Karpas-422 (cell line): ENCODE measurements at regions not wholly inside any gene's neighbourhood (a gene's known extent, or its start where the extent isn't known, plus 50 kb on each side); places are given as distances from the start of the nearest gene placed in this dataset.
A peak's percentile ranks its signal among the peaks of the same experiment; 100 is the strongest.
"Not testable (repeated sequence)": the region's sequence is repeated elsewhere in the genome, so short reads cannot be mapped to it uniquely, and the experiment has no call there.

ENCODE experiments used
- DNase-seq: peaks from one replicate; pipeline ENCODE4 v3.0.0-alpha.2; 2015
- H2AFZ ChIP-seq: fragments of 200-600 bp; sonication (generic); 2 replicates; pipeline ENCODE4 v1.6.1; 2014; ENCODE audit warnings: antibody characterized with exemption, low read length, mixed read lengths
- H3K27ac ChIP-seq: fragments of 200-600 bp; sonication (generic); 2 replicates; pipeline ENCODE4 v1.5.1; 2014; ENCODE audit warnings: mild to moderate bottlenecking, low read length, moderate library complexity
- H3K27me3 ChIP-seq: fragments of 200-600 bp; sonication (generic); 2 replicates; pipeline ENCODE4 v1.6.1; 2014; ENCODE audit warnings: low read length, mixed read lengths
- H3K36me3 ChIP-seq: fragments of 200-600 bp; sonication (generic); 2 replicates; pipeline ENCODE4 v1.6.1; 2014; ENCODE audit warnings: low read length, mixed read lengths; ENCODE audit not compliant: insufficient read depth
- H3K4me1 ChIP-seq: fragments of 200-600 bp; sonication (generic); 2 replicates; pipeline ENCODE4 v1.6.1; 2014; ENCODE audit warnings: mild to moderate bottlenecking, low read length, mixed read lengths
- H3K4me2 ChIP-seq: fragments of 200-600 bp; sonication (generic); 2 replicates; pipeline ENCODE4 v1.6.1; 2014; ENCODE audit warnings: low read length, low read depth, mild to moderate bottlenecking; ENCODE audit not compliant: poor library complexity, severe bottlenecking
- H3K4me3 ChIP-seq: fragments of 200-600 bp; sonication (generic); 2 replicates; pipeline ENCODE4 v1.5.1; 2014; ENCODE audit warnings: mild to moderate bottlenecking, antibody characterized with exemption, low read length, mixed read lengths
- H3K79me2 ChIP-seq: fragments of 200-600 bp; sonication (generic); 2 replicates; pipeline ENCODE4 v1.6.1; 2014; ENCODE audit warnings: mild to moderate bottlenecking, low read length, mixed read lengths
- H3K9ac ChIP-seq: fragments of 200-600 bp; sonication (generic); 2 replicates; pipeline ENCODE4 v1.6.0; 2014; ENCODE audit warnings: low read length
- H3K9me2 ChIP-seq: fragments of 200-600 bp; sonication (generic), shearing (Covaris generic); replicated peaks from 2 replicates; pipeline ENCODE4 v1.6.0; 2014; ENCODE audit warnings: mild to moderate bottlenecking, low read length, moderate library complexity; ENCODE audit not compliant: insufficient read depth
- H3K9me3 ChIP-seq: fragments of 300-700, 200-600 bp; sonication (generic); 2 replicates; pipeline ENCODE4 v1.6.1; 2014; ENCODE audit warnings: low read length, mixed read lengths
- H4K20me1 ChIP-seq: fragments of 200-600 bp; sonication (generic); 2 replicates; pipeline ENCODE4 v1.6.1; 2014; ENCODE audit warnings: mild to moderate bottlenecking, antibody characterized with exemption, low read length, low read depth; ENCODE audit not compliant: insufficient read depth

GRCh38 chr2:80968450-80968849, 663.9 kb upstream of the LRRTM1 start:
- Histone ChIP-seq H4K20me1 (no peaks in the 10 kb centered on the region), H3K4me1 (no peaks in the 10 kb centered on the region), H3K27me3 (no peaks in the 10 kb centered on the region), H3K4me3 (no peak overlapping the region), H3K79me2 (no peaks in the 10 kb centered on the region), H3K9me2 (no peaks in the 10 kb centered on the region), H3K27ac (no peak overlapping the region), H3K36me3 (no peaks in the 10 kb centered on the region), H2AFZ (no peak overlapping the region), H3K9ac (no peak overlapping the region), H3K4me2 (no peak overlapping the region), H3K9me3 (peaks cover 77% of the 10 kb centered on the region)
- no peak for DNase-seq

DNA sequence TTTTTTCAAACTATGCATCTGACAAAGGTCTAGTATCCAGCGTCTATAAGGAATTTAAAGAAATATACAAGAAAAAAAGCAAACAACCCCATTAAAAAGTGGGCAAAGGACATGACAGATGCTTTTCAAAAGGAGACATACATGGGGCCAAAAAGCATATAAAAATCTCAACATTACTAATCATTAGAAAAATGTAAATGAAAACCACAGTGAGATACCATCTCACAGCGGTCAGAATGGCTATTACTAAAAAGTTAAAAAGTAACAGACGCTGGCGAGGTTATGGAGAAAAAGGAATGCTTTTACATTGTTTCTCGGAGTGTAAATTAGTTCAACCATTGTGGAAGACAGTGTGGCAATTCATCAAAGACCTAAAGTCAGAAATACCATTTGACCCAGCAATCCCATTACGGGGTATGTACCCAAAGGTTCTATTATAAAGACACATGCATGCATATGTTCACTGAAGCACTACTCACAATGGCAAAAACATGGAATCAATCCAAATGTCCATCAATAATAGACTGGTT, 643.1 kb upstream of the LRRTM1 start:
- Histone ChIP-seq H3K27ac (no peak overlapping the region), H3K4me2 (no peak overlapping the region), H4K20me1 (no peaks in the 10 kb centered on the region), H3K9me2 (0 out of 2 replicates have a peak, but pooled peaks cover 2% of the 10 kb centered on the region), H3K9me3 (peaks cover 36% of the 10 kb centered on the region), H3K27me3 (no peaks in the 10 kb centered on the region), H3K4me1 (no peaks in the 10 kb centered on the region), H3K79me2 (no peaks in the 10 kb centered on the region), H2AFZ (no peak overlapping the region), H3K4me3 (no peak overlapping the region), H3K36me3 (no peaks in the 10 kb centered on the region), H3K9ac (no peak overlapping the region)
- DNase-seq: no peak

GRCh38 chr2:80943487-80943886, 638.9 kb upstream of the LRRTM1 start:
- H3K4me3 ChIP-seq: no peak overlapping the region
- no peak for DNase-seq
- no peaks in the 10 kb centered on the region for H3K27me3 ChIP-seq
- no peaks in the 10 kb centered on the region for H4K20me1 ChIP-seq
- H3K79me2 ChIP-seq: no peaks in the 10 kb centered on the region
- H3K27ac ChIP-seq: no peak overlapping the region
- no peak overlapping the region for H2AFZ ChIP-seq
- peaks cover 52% of the 10 kb centered on the region for H3K9me3 ChIP-seq
- no peak overlapping the region for H3K4me2 ChIP-seq
- H3K36me3 ChIP-seq: no peaks in the 10 kb centered on the region
- H3K9me2 ChIP-seq: no peaks in the 10 kb centered on the region
- H3K4me1 ChIP-seq: no peaks in the 10 kb centered on the region
- no peak overlapping the region for H3K9ac ChIP-seq

GRCh38 chr2:80942766-80943165, 638.2 kb upstream of the LRRTM1 start:
- Histone ChIP-seq H3K79me2 (no peaks in the 10 kb centered on the region), H3K9ac (no peak overlapping the region), H3K4me3 (no peak overlapping the region), H3K36me3 (no peaks in the 10 kb centered on the region), H3K9me3 (peaks cover 49% of the 10 kb centered on the region), H3K27me3 (no peaks in the 10 kb centered on the region), H3K4me2 (no peak overlapping the region), H3K4me1 (no peaks in the 10 kb centered on the region), H2AFZ (no peak overlapping the region), H3K27ac (no peak overlapping the region), H3K9me2 (no peaks in the 10 kb centered on the region), H4K20me1 (no peaks in the 10 kb centered on the region)
- no peak for DNase-seq

DNA sequence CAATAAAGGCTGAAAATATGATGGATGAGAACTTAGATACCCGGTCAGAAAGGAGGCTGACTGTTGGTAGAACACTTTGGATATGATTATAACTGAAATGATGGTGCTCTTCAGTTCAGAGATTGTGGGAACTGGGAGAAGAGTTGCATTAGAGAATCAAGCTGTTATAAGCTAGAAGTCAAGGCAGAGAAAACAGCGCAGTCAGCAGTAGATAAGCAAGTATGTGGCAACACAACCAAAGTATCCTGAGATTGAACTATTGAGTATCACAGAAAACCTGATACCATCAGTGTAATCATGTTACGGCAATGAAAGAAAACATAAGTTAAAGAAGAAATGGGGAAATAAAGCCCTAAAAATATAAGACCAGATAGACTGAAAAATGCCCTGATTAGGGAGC, 633.9 kb upstream of the LRRTM1 start:
- H3K4me2 ChIP-seq: no peak overlapping the region
- no peak overlapping the region for H3K4me3 ChIP-seq
- H2AFZ ChIP-seq: no peak overlapping the region
- no peak for DNase-seq
- no peaks in the 10 kb centered on the region for H4K20me1 ChIP-seq
- no peaks in the 10 kb centered on the region for H3K36me3 ChIP-seq
- no peaks in the 10 kb centered on the region for H3K4me1 ChIP-seq
- H3K79me2 ChIP-seq: no peaks in the 10 kb centered on the region
- no peaks in the 10 kb centered on the region for H3K9me2 ChIP-seq
- H3K9ac ChIP-seq: no peak overlapping the region
- no peaks in the 10 kb centered on the region for H3K27me3 ChIP-seq
- no peak overlapping the region for H3K27ac ChIP-seq
- peaks cover 54% of the 10 kb centered on the region for H3K9me3 ChIP-seq

DNA sequence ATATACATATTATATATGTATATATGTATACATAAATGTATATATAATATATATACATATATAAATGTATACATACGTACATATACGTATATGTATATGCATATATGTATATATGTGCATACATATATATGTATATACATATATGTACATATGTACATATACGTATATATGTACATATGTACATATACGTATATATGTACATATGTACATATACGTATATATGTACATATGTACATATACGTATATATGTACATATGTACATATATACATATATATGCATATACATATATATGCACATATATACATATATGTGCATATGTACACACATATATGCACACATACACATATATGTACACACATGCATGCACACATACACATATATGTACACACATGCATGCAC, 627.3 kb upstream of the LRRTM1 start:
- not testable (repeated sequence) for H3K9ac ChIP-seq, H4K20me1 ChIP-seq, H3K4me2 ChIP-seq, H3K79me2 ChIP-seq, DNase-seq, H3K4me3 ChIP-seq, H3K36me3 ChIP-seq, H3K27ac ChIP-seq, H3K27me3 ChIP-seq, H3K4me1 ChIP-seq, H3K9me2 ChIP-seq, H2AFZ ChIP-seq
- H3K9me3 ChIP-seq: peaks cover 56% of the 10 kb centered on the region

DNA sequence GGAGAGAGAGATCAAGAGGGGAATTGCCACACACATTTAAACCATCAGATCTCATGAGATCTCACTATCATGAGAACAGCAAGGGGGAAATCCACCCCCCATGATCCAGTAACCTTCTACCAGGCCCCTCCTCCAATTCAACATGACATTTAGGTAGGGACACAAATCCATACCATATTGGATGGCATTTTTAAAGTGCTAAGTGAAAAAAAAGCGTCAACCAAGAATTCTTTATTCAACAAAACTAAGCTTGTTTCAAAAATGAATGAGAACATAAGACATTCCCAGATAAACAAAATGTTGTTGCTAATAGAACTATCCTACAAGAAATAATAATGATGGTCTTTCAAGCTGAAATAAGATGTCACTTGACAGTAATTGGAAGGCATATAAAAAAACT, 626.2 kb upstream of the LRRTM1 start:
- no peaks in the 10 kb centered on the region for H3K36me3 ChIP-seq
- no peaks in the 10 kb centered on the region for H4K20me1 ChIP-seq
- no peak overlapping the region for H3K9ac ChIP-seq
- H3K79me2 ChIP-seq: no peaks in the 10 kb centered on the region
- H3K4me1 ChIP-seq: no peaks in the 10 kb centered on the region
- H3K27me3 ChIP-seq: no peaks in the 10 kb centered on the region
- no peaks in the 10 kb centered on the region for H3K9me2 ChIP-seq
- no peak for DNase-seq
- 0 out of 2 replicates have a peak overlapping the region, but pooled peaks have one; percentile 21 for H3K4me3 ChIP-seq
- peaks cover 63% of the 10 kb centered on the region for H3K9me3 ChIP-seq
- H3K27ac ChIP-seq: no peak overlapping the region
- no peak overlapping the region for H2AFZ ChIP-seq
- no peak overlapping the region for H3K4me2 ChIP-seq

- no peaks in the 10 kb centered on the region for H3K36me3 ChIP-seq
- no peak overlapping the region for H3K27ac ChIP-seq
These were observed 621.6 kb upstream of the LRRTM1 start for GRCh38 chr2:80926168-80926567.

GRCh38 chr2:80896576-80896975, 592.0 kb upstream of the LRRTM1 start:
- Histone ChIP-seq H3K4me1 (no peaks in the 10 kb centered on the region), H2AFZ (no peak overlapping the region)
- no peak for DNase-seq

More at GRCh38 chr2:80926168-80926567, 621.6 kb upstream of the LRRTM1 start:
- Histone ChIP-seq H3K9ac (no peak overlapping the region), H3K4me3 (no peak overlapping the region), H3K4me2 (no peak overlapping the region), H2AFZ (no peak overlapping the region), H3K9me2 (no peaks in the 10 kb centered on the region), H3K4me1 (no peaks in the 10 kb centered on the region), H4K20me1 (no peaks in the 10 kb centered on the region), H3K9me3 (peaks cover 79% of the 10 kb centered on the region), H3K79me2 (no peaks in the 10 kb centered on the region), H3K27me3 (no peaks in the 10 kb centered on the region)
- no peak for DNase-seq

More at GRCh38 chr2:80896576-80896975, 592.0 kb upstream of the LRRTM1 start:
- Histone ChIP-seq H3K27me3 (no peaks in the 10 kb centered on the region), H3K9me3 (peaks cover 19% of the 10 kb centered on the region), H4K20me1 (no peaks in the 10 kb centered on the region), H3K27ac (no peak overlapping the region), H3K36me3 (no peaks in the 10 kb centered on the region), H3K4me3 (no peak overlapping the region), H3K79me2 (no peaks in the 10 kb centered on the region), H3K9me2 (no peaks in the 10 kb centered on the region), H3K9ac (no peak overlapping the region), H3K4me2 (no peak overlapping the region)
